HG03280 (cell line): ENCODE measurements at regions not wholly inside any gene's neighbourhood (a gene's known extent, or its start where the extent isn't known, plus 50 kb on each side); places are given as distances from the start of the nearest gene placed in this dataset.

Source experiments
- ATAC-seq: cut with Tn5 transposase; IDR thresholded peaks from one replicate; pipeline ENCODE4 v1.9.1; 2021; ENCODE audit warnings: mild to moderate bottlenecking, moderate library complexity; ENCODE audit not compliant: unreplicated experiment

GRCh38 chr9:88786291-88787079 lies 204.8 kb upstream of the S1PR3 start:
- ATAC-seq: no peak

GRCh38 chr9:88789785-88790184 lies 201.5 kb upstream of the S1PR3 start:
- ATAC-seq: no peak

GRCh38 chr9:88791105-88791805 lies 200.0 kb upstream of the S1PR3 start:
- ATAC-seq: no peak

- no peak for ATAC-seq
These were observed 198.8 kb upstream of the S1PR3 start for GRCh38 chr9:88792502-88792901.

- no peak for ATAC-seq
These were observed 197.2 kb upstream of the S1PR3 start for GRCh38 chr9:88794100-88794499.

GRCh38 chr9:88796947-88797346 lies 194.3 kb upstream of the S1PR3 start:
- ATAC-seq: no peak

- ATAC-seq: no peak
These were observed 192.8 kb upstream of the S1PR3 start for GRCh38 chr9:88798476-88798875.

- ATAC-seq: no peak
These were observed 191.5 kb upstream of the S1PR3 start for GRCh38 chr9:88799541-88800328.

GRCh38 chr9:88800329-88800682 lies 191.0 kb upstream of the S1PR3 start:
- no peak for ATAC-seq

- no peak for ATAC-seq
These were observed 190.0 kb upstream of the S1PR3 start for GRCh38 chr9:88801214-88801796.

- ATAC-seq: no peak
These were observed 188.7 kb upstream of the S1PR3 start for GRCh38 chr9:88802533-88802932.

- ATAC-seq: no peak
These were observed 187.6 kb upstream of the S1PR3 start for GRCh38 chr9:88803546-88804253.

- no peak for ATAC-seq
These were observed 187.0 kb upstream of the S1PR3 start for GRCh38 chr9:88804254-88804596.

- no peak for ATAC-seq
These were observed 185.9 kb upstream of the S1PR3 start for GRCh38 chr9:88805217-88805943.

GRCh38 chr9:88807426-88807825 lies 183.8 kb upstream of the S1PR3 start:
- ATAC-seq: no peak

- no peak for ATAC-seq
These were observed 183.1 kb upstream of the S1PR3 start for GRCh38 chr9:88808019-88808656.

- no peak for ATAC-seq
These were observed 182.4 kb upstream of the S1PR3 start for GRCh38 chr9:88808761-88809354.

GRCh38 chr9:88809355-88810161 lies 181.7 kb upstream of the S1PR3 start:
- ATAC-seq: no peak
